Suppressor macrophage (primary cell): ENCODE measurements at regions not wholly inside any gene's neighbourhood (a gene's known extent, or its start where the extent isn't known, plus 50 kb on each side); places are given as distances from the start of the nearest gene placed in this dataset.
"Not testable (repeated sequence)": the region's sequence is repeated elsewhere in the genome, so short reads cannot be mapped to it uniquely, and the experiment has no call there.

Experiments used
- DNase-seq, 4 experiments: peaks; one replicate each; pipeline ENCODE4 v3.0.0-alpha.2; 2020 to 2022

DNA sequence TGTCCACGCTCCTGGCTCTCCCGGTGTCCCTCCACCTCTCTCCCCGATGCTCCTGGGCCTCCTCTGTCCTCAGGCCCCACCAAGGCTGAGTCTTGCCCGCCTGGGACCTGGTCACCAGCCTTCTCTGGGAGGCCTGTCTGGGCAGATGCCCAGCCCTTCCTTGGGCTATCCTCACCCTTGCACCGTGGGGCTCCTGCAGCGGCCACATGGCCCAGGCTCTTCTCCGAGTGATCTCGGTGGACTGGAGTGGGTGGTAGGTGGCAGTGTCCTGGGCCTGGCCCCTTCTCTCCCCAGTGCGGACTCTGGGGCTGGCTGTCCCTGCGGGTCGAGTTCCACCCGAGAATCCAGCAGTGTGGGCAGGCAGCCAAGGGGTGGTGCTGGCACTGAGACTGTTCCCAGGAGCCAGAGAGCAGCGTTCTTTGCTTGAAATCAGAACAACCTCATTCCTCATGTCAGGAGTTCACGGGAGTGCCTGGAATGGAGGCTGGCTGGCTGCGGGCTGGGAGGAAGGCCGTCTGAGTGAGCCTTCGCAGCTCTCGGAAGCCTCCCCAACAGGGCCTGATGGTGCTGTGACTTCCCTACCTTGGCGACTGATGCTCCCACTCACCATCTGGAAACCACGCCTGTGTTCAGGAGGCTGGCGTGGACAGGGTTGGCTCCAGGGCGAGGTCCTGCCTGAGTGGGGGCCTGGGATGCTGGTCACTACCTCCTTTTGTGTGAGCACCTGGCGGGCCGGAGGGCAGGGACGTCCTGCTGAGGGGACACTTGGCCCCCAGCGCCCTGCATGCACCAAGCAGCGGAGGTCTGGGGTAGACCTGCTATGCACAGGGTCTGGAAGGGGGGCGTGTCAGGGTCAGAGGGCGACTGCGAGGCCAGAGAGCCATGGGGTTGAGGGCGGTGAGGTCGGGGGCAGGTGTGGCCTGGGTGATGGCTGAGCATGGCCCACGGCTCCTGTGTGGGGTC is 113.9 kb downstream of the TMEM121 start:
- not testable (repeated sequence) for DNase-seq

DNA sequence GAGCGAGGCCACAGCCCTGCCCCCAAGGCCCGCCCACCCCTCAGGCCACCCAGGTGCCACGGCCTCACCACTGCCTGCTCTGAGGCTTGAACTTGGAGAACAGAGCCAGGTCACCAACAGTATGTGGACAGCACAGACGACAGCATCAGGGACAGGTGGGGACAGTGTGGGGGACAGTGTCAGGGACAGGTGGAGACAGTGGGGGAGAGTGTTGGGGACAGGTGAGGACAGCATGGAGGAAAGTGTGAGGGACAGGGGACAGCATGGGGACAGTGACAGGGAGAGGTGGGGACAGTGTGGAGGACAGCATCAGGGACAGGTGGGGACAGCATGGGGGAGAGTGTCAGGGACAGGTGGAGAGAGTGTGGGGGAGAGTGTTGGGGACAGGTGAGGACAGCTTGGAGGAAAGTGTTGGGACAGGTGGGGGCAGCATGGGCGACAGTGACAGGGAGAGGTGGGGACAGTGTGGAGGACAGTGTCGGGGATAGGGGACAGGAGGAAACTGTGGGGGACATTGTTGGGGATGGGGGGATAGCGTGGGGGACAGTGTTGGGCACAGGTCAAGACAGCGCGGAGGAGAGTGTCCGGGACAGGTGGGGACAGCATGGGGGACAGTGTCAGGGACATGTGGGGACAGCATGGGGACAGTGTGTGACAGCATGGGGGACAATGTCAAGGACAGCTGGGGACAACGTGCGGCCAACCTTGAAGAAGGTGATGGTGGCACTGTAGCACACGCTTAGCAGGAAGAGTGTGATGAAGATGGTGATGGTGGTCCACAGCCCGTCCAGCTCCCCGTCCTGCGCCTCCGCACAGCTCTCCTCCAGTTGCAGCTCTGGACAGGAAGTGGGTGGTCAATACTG is 114.9 kb downstream of the TMEM121 start:
- DNase-seq = no peak

DNA sequence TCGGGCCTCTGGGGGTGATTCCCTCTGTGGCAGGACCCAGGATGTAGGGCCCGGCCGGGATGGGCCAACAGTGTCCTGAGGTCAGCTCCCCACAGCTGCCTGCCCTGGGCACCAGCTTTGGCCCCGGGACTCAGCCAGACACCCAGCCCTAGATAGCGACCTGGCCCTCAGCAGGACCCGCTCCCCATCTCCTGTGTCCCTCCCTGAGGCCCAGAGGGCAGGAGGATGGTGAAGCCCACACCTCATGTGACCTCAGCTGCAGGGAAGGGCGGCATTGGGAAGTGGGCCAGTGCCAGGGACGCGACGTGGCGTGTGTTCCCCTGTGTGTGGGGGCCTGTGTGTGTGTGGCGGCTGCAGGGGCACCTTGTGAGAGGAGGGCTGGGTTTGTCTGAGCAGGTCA is 115.6 kb downstream of the TMEM121 start:
- DNase-seq = not testable (repeated sequence)

DNA sequence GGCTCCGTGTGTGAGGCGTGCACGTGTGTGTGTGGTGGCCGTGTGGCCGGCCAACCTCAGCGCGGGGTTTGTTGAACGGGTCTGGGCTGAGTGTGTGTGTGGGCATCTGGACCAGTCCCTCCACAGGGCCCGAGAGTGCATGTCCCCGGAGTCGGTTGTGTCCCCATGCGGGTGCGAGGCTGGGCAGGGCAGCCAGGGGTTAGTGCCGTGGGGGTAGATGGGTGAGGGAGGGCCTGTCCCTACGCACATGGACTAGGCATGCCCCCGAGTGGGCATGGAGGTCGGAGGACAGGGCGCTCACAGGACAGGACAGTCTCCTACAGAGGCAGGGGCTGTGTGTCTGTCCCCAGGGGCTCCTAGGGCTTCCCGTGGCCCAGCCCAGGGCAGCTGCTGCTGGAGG is 116.1 kb downstream of the TMEM121 start:
- DNase-seq = not testable (repeated sequence)

DNA sequence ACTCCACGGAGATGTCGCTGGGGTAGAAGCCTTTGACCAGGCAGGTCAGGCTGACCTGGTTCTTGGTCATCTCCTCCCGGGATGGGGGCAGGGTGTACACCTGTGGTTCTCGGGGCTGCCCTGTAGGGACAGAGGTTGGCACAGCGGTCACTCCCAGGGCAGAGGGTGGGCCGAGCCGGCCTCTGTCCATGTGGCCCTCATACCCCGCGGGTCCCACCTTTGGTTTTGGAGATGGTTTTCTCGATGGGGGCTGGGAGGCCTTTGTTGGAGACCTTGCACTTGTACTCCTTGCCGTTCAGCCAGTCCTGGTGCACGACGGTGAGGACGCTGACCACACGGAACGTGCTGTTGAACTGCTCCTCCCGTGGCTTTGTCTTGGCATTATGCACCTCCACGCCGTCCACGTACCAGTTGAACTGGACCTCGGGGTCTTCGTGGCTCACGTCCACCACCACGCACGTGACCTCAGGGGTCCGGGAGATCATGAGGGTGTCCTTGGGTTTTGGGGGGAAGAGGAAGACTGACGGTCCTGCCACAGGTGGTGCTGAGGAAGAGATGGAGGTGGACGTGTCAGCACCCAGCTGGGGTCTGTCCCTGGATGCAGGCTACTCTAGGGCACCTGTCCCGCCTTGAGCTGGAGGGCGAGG is 117.1 kb downstream of the TMEM121 start:
- DNase-seq = not testable (repeated sequence)

DNA sequence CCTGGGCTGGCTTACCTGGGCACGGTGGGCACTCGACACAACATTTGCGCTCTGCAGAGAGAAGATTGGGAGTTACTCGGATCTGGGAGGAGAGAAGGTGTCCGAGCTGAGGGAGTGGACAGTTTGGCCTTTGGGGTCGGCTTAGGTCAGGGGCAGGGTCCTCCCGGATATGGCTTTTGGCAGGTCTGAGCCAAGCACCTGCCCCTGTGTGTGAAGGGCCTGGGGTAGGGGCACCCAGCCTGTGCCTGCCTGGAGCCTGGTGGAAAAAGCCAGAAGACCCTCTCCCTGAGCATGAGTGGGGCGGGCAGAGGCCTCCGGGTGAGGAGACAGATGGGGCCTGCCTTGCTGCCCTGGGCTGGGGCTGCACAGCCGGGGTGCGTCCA is 117.7 kb downstream of the TMEM121 start:
- DNase-seq = not testable (repeated sequence)

DNA sequence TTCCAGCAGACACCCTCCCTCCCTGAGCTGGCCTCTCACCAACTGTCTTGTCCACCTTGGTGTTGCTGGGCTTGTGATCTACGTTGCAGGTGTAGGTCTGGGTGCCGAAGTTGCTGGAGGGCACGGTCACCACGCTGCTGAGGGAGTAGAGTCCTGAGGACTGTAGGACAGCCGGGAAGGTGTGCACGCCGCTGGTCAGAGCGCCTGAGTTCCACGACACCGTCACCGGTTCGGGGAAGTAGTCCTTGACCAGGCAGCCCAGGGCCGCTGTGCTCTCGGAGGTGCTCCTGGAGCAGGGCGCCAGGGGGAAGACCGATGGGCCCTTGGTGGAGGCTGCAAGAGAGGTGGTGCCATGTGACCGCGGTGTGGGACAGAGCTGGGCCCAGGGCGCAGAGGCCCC is 118.1 kb downstream of the TMEM121 start:
- DNase-seq = not testable (repeated sequence)

DNA sequence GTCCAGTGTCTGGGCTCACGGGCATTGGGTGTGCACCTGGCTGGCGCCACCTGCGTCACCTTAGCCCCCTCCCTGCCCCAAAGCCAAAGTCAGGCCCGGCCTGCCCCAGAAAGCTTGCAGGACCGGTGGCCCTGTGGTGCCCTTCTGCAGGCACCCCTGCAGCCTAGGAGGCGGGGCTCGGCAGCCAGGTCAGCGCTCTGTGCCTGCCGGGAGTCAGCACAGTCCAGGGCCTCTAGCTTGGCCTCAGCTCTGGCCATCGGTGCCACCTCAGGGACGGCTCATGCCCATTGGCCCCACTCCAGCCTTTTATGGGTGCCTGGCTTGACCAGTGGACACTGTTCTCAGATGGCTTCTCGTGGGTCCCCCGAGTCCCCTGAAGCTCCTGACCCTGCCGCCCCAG is 118.5 kb downstream of the TMEM121 start:
- not testable (repeated sequence) for DNase-seq

DNA sequence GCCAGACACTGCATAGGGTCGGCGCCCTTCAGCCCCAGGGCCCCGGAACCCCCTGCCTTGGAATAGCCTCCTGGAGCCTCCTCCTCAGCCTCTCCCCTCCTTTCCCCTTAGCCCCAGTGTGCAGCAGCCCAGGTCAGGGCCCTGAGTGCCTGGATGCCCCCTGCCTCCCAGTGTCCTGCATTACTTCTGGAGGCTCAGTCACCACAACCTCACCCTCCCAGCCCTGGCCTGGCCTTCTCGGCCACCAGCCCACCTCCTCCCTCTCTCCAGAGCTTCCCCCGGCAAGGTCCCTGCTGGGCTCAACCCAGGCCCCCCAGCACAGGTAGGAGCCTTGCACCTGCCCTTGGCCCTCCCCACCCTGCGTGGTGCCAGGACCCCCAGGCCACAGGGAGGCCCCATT is 119.0 kb downstream of the TMEM121 start:
- DNase-seq = not testable (repeated sequence)

DNA sequence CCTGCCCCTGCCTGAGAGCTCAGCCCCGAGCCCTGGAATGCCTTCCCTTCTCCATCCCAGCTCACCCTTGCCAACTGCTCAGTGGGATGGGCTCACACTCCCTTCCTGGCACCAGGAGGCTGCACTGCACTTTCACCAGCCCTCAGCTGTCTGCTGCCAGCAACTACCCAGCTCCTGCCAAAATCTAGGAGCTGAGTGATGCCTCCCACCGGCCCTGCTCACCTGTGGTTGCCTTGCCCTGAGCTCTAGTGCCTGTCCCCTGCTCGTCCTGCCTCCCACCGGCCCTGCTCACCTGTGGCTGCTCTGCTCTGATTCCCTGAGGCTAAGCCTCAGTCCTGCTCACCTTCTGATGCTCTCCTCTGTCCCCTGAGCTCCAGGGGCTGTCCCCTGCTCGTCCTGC is 119.8 kb downstream of the TMEM121 start:
- DNase-seq = no peak

DNA sequence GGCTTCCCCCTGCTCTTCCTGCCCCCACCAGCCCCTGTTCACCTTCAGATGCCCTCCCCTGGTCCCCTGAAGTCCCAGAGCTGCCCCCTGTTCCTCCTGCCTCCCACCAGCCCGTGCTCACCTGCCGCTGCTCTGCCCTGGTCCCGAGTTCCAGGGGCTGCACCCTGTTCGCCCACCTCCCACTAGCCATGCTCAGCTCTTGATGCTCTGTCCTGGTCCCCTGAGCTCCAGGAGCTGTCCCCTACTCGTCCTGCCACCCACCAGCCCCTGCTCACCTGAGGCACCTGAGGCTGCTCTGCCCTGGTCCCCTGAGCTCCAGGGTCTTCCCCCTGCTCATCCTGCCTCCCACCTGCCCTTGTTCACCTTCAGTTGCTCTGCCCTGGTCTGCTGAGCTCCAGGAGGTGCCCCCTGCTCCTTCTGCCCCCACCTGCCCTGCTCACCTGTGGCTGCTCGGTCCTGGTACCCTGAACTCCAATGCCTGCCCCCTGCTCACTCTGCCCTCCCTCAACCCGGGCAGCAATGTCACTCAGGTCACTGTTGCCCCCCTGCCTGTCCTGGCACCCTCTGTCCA is 120.4 kb downstream of the TMEM121 start:
- not testable (repeated sequence) for DNase-seq

DNA sequence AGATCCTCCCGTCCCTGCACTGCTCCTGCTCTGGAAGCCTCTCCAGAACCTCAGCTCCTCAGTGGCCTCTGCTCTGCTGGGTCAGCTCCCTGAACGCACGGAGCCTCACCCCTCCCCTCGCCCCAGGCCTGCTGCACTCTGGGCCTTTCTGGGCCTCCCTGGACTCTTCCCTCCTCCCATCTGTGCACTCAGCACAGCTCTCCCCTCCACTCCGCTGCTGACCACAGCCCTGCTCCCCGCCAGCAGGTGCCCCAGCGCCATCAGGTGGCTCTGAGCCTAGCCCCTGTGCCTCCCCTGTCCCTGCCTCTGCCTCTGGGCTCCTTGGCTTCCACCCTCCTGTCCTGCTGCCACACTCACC is 121.0 kb downstream of the TMEM121 start:
- not testable (repeated sequence) for DNase-seq

DNA sequence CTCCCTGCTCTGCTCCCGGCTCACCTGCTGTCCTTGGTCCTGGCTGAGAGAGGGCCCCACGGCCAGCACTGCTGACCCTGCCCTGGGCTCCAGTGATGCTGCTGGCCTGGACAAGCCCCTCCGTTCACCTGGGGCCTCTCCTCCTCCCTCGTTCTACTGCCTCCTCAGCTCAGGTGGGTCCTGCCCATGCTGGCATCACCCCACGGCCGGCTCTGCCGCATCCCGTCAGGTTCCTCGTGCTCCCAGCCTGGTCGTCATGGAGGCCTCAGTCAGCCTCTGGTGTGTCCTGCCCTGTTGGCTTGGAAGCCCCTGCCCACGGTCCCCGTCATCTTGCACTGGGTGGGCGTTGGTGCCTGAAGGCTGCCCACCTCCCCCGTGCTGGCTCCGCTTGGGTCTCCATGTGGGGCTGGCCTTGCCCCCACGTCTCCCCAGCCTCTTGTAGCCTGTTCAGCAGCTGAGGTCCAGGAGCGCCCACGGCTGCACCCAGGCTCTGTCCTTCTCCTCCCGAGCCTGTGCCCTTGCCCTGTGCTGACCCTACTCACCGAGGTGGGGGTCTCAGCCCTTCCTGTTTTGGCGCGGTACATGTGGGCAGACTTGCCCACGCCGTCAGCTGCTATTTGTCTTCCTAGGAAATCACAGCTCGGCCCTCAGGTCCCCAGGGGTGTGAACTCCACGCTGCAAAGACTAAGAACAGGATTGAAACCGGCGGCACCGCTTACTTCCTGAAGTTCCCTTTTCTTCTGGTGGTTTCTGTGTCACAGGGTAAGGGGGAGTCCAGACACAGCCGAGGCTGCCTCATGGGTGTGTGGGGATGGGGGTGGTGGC is 121.6 kb downstream of the TMEM121 start:
- no peak for DNase-seq

DNA sequence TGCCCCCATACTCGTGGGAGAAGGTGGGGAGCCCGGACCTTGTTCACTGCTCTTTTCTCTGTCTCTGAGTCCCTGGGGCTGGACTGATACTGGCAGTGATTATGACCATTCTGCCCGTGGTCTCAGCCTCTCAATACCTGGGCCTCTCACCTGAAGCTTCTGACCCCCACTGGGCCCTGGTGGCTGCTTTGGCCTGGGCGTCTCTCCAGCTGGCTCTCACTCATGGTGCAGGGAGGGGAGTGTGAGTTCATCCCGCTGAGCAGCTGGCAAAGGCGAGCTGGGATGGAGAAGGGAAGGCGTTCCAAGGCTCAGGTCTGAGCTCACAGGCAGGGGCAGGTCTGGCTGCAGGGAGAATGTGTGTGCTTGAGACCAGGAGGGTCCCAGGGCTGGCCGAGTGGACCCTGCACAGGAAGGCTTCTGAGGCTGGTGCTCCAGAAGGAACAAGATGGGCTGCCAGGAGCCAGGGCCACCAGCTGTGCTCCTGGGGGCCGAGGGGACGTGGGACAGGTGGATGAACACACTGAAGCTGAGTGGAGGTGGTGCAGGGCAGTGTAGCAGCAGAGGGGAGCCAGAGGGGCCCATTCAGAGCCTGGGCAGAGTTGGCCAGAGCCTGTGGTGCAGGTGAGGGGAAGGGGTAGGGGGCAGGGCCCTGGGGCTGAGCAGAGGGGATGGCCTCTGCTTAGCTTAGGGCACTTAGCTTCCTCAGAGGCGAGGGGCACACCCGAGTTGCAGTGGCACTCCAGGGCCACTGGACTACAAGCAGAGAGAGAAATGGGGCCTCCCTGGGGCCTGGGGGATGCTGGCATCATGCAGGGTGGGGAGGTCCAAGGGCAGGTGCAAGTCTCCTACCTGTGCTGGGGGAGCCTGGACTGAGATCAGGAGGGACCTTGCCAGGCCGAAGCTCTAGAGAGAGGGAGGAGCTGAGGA is 122.5 kb downstream of the TMEM121 start:
- DNase-seq = not testable (repeated sequence)

DNA sequence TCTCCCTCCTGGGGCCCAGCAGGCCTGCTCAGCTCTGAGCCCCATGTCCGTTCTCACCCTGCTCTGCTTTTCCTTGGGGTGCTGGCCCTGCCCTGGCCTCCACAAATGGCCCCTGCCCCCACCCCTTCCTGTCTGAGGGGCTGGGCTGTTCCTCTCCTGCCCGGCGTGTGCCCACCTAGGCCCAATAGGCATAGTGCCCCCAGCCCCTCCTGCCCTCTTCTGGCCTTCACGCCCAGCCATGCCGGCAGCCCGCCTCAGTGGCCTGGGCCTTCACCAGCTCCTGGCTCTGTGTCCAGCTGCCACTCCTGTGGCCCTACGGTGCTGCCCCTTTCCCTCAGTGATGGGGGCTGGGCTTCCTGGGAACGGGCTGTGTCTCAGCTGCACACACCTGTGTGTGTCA is 125.9 kb downstream of the TMEM121 start:
- DNase-seq = not testable (repeated sequence)

DNA sequence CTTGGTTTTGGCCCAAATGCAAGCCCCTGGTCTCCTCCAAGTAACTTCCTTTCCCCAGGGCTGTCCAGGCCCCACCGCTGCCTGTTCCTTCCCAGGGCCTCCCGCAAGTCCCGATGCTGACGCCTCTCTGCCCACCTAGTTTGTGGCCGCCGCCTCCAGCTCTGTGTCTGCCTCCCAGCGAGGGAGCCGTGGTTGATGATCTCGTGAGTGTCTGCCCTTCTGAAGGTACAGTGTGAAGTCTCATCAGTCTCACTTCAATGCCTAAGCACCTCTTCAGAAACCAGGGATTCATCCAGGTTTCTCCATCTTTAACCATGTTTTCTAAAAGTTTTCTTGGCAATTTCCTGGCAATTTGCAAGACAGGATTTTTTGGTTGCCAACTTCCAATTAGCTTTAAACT is 127.5 kb downstream of the TMEM121 start:
- DNase-seq = not testable (repeated sequence)

DNA sequence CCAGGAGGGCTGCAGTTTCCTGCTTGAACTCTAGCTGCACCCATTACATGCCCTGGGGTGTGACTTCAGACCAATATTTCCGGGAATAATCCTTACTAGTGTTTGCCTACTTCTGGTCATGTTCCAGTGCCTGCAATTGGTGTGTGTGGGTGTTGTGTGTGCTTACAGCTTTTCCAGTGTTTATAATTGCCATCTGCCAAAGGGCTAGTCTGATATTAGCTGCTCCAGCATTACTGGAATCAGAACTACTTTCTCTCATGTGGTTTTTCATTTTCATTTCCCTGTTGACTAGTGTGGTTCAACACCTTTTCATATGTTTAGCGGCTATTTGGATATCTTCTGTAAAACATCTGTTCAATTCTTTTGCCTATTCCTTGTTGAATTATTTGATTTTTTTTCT is 132.9 kb downstream of the TMEM121 start:
- DNase-seq = not testable (repeated sequence)

DNA sequence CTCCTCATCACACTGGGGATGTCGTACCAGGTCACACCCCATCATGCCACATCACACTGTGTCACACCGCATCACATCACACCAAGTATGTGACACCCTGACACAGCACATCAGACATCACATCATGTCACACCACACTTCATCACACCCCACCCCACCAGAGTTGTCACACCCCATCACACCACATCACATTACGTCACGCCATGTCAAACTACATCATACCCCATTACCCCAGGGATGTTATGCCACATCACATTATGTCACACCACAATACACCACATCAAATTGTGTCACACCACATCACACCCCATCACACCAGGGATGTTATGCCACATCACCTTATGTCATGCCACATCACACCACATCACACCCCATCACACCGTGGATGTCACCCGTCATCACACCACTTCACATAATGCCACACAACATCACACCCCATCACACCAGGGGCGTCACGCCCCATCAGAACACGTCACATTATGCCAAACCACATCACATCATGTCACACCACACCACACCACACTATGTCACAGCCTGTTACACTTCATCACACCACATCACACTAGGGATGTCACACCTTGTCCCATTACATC is 133.6 kb downstream of the TMEM121 start:
- DNase-seq = no peak

DNA sequence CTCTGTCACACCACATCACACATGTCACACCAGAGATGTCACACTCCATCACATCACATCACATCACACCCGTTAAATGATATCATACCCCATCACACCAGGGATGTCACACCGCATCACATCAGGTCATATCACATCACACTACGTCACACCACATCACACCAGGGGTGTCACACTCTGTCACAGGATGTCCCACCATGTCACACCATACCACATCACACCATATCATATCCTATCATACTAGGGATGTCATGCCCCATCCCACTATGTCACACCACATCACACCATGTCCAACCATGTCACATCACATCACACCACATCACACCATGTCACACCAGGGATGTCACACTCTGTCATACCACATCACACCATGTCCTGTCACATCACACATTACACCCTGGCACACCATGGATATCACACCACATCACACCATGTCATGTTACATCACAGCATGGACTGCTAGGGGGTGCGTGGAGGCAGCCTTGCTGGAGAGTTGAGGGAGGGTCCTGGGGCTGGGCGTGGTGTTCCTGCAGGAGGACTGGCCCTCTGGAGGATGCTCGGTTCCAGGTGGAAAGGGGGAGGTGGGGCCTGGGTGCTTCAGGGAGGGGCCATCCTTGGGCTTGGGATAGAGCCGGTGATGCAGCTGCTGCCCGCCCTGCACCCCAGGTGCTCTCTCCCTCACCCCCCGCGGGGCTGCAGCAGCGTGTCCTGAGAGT is 134.6 kb downstream of the TMEM121 start:
- DNase-seq = no peak
